Testis (tissue), 2 donors: ENCODE measurements at regions not wholly inside any gene's neighbourhood (a gene's known extent, or its start where the extent isn't known, plus 50 kb on each side); places are given as distances from the start of the nearest gene placed in this dataset.

Experiments
- DNase-seq: peaks from one replicate; pipeline ENCODE4 v3.0.0-alpha.2; 2019
- H3K27ac ChIP-seq, 2 donors: fragments of 200-600 bp; sonication (generic); one replicate each; pipeline ENCODE4 v1.5.1; 2019
- H3K27me3 ChIP-seq: fragments of 200-600 bp; sonication (generic); one replicate; pipeline ENCODE4 v1.5.1; 2019
- H3K36me3 ChIP-seq: fragments of 200-600 bp; sonication (generic); one replicate; pipeline ENCODE4 v1.5.1; 2017; ENCODE audit warnings: low read depth; ENCODE audit errors: missing control alignments
- H3K4me1 ChIP-seq: fragments of 200-600 bp; sonication (generic); one replicate; pipeline ENCODE4 v1.5.1; 2019
- H3K4me3 ChIP-seq, 2 donors: fragments of 200-600 bp; sonication (generic); one replicate each; pipeline ENCODE4 v1.5.1; 2017 to 2019
- H3K9me3 ChIP-seq: fragments of 200-600 bp; sonication (generic); one replicate; pipeline ENCODE4 v1.5.1; 2017
- POLR2A ChIP-seq: fragments of 450-650 bp; IDR thresholded peaks from one replicate; pipeline ENCODE4 v1.6.1; 2017; ENCODE audit warnings: antibody characterized with exemption, mild to moderate bottlenecking, moderate library complexity
- WGBS, 2 donors: methylation state at CpG; one replicate each; pipeline ENCODE4 v1.1.5; 2018; 5-methylcytosine and 5-hydroxymethylcytosine counted together
- intact Hi-C: fragments of 100-400 bp; cut with DNase I; formaldehyde crosslinking; loops from one replicate; pipeline ENCODE4 v1.15.1; 2023; ENCODE audit warnings: low total_unique reads
- TF ChIP-seq, protein P1 (sequence below), 3 experiments: fragments of 450-650 bp in 2 of 3; fragments of 200-600 bp in 1 of 3; sonication (generic) in 1 of 3; IDR thresholded peaks; one replicate each; pipeline ENCODE4 v1.5.1; 2016 to 2019; ENCODE audit warnings: antibody characterized with exemption in 3 of 3, mild to moderate bottlenecking in 2 of 3, moderate library complexity in 1 of 3

DNA sequence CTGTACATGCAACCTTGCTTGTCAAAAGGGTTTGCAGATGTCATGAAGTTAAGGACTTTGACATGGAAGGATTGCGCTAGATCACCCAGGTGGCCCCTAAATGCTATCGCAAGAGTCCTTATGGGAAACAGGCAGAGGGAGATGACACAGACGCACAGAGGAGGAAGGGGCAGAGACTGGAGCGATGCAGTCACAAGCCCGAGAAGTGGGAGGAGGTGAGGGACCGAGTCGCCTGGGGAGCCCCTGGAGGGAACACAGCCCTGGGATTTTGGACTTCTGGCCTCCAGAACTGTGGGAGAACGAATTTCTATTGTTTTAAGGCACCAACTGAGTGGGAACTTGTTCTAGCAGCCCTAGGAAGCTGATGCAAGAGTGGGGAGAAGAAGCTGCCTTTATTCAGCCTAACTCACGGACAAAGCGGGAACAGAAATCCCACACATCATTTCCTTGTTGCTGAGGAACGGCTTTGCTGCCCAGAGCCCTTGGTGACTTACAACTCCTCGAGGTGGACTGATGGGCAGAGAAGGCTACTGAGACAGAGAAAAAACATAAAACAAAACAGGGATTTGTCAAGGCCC lies 434.0 kb downstream of the PREX1 start:
- no peak overlapping the region for H3K4me3 ChIP-seq
- no peak for DNase-seq
- TF ChIP-seq POLR2A, result no peak
- TF ChIP-seq, protein P1, sequence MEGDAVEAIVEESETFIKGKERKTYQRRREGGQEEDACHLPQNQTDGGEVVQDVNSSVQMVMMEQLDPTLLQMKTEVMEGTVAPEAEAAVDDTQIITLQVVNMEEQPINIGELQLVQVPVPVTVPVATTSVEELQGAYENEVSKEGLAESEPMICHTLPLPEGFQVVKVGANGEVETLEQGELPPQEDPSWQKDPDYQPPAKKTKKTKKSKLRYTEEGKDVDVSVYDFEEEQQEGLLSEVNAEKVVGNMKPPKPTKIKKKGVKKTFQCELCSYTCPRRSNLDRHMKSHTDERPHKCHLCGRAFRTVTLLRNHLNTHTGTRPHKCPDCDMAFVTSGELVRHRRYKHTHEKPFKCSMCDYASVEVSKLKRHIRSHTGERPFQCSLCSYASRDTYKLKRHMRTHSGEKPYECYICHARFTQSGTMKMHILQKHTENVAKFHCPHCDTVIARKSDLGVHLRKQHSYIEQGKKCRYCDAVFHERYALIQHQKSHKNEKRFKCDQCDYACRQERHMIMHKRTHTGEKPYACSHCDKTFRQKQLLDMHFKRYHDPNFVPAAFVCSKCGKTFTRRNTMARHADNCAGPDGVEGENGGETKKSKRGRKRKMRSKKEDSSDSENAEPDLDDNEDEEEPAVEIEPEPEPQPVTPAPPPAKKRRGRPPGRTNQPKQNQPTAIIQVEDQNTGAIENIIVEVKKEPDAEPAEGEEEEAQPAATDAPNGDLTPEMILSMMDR (IDR thresholded peaks at IDR 0.05), result no peak
- H3K27ac ChIP-seq, result no peak overlapping the region
- intact Hi-C loops, result no loop called here
- H3K9me3 ChIP-seq, result no peaks in the 10 kb centered on the region
- no peaks in the 10 kb centered on the region for H3K27me3 ChIP-seq
- 93 to 94% methylated on average over 12 of the region's 12 CpGs for WGBS, 2 donors
- no peaks in the 10 kb centered on the region for H3K36me3 ChIP-seq
- H3K4me1 ChIP-seq, result peaks cover 7% of the 10 kb centered on the region

DNA sequence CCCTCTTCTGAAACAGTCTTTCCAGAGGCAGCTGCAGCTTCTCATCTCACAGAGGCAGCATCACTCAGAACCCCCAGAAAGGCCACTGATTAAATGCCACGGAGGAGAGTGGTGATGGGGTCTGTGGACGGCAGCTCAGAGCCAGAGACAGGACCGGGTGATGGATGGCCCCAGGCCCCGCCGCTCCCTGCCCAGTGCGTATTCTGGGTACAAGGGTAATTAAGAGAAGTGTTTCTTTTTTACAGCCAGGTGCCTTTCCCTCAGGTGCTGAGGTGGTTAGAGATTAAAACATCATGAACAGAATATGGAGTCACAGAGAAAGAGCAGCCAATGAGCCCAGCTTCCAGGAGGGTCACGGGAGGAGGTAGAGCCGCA lies 434.5 kb downstream of the PREX1 start:
- peaks cover 7% of the 10 kb centered on the region for H3K4me1 ChIP-seq
- DNase-seq, result no peak
- no peak for TF ChIP-seq POLR2A
- TF ChIP-seq, protein P1 (IDR thresholded peaks at IDR 0.05), result no peak
- no peak overlapping the region for H3K27ac ChIP-seq
- WGBS, 2 donors, result 97% methylated on average over 8 of the region's 8 CpGs
- no peaks in the 10 kb centered on the region for H3K36me3 ChIP-seq
- intact Hi-C loops, result no loop called here
- no peaks in the 10 kb centered on the region for H3K27me3 ChIP-seq
- no peaks in the 10 kb centered on the region for H3K9me3 ChIP-seq
- H3K4me3 ChIP-seq, result no peak overlapping the region

DNA sequence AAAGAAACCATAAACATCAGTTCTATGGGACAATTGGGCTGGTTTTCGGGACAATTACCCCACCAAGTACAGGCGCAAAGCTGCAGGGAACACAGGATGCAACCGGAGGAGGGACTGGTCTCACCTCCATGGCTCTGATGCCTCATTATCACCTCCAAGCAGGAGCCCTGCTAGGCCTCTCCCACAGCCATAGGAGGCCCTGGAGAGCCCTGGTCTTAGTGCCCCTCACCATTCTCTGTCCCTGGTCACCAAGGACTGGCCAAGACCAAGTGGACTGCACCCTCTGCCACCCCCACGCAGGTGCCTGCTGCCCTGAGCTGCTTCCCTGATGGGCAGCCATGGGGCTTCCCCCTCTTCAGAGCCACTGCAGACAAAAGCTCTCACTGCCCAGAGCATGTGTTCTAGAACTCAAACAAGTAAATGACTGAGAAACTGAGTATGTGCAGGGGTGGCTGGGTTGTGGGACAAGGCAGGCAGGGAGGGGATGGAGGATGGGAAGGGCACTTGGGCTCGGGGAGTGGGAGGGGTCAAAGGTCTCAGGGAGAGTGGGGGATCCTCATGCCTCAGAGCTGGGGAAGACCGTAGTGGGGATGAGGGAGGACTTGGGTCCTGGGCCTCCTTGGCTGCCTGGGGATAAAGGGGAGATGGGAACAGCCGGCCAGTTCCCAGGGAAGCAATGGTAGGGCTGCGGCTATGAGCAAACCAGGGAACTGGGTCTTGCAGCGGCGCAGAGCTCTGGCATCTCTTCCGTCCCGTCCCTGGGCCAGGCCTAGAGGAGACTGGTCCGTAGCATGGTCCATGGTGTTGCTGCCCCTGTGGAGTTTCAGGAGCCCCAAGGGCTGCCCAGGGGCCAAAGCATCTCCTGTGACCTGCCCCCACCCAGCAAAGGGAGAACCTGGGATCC lies 435.1 kb downstream of the PREX1 start:
- H3K27ac ChIP-seq, result no peak overlapping the region
- 91 to 92% methylated on average over 9 to 13 of the region's 13 CpGs for WGBS, 2 donors

DNA sequence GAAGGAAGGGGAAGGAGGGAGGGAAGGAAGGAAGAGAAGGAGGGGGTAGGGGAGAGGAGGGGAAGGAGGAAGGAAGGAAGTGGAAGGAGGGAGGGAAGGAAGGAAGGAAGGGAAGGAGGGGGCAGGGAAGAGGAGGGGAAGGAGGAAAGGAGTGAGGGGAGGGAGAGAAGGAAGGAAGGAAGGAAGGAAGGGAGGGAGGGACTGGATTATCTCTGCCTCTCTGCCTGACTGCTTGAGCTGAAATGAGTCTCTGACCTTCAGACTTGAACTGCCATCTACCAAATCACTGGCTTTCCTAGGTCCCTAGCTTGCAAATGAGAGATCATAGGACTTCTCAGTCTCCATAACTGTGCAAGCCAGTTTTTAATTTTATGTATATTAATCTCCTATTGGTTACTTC lies 436.8 kb downstream of the PREX1 start:
- no peak overlapping the region for H3K4me3 ChIP-seq
- H3K36me3 ChIP-seq, result no peaks in the 10 kb centered on the region
- TF ChIP-seq, protein P1 (IDR thresholded peaks at IDR 0.05), result no peak
- TF ChIP-seq POLR2A, result no peak
- H3K27me3 ChIP-seq, result no peaks in the 10 kb centered on the region
- no peak overlapping the region for H3K27ac ChIP-seq
- intact Hi-C loops, result no loop called here
- H3K4me1 ChIP-seq, result no peaks in the 10 kb centered on the region
- no peak for DNase-seq
- no peaks in the 10 kb centered on the region for H3K9me3 ChIP-seq

More for the DNA sequence above, 435.1 kb downstream of the PREX1 start:
- intact Hi-C loops, result no loop called here
- no peaks in the 10 kb centered on the region for H3K27me3 ChIP-seq
- DNase-seq, result no peak
- no peaks in the 10 kb centered on the region for H3K9me3 ChIP-seq
- no peak for TF ChIP-seq POLR2A
- TF ChIP-seq, protein P1 (IDR thresholded peaks at IDR 0.05), result no peak
- peaks cover 7% of the 10 kb centered on the region for H3K4me1 ChIP-seq
- no peaks in the 10 kb centered on the region for H3K36me3 ChIP-seq
- H3K4me3 ChIP-seq, result no peak overlapping the region

DNA sequence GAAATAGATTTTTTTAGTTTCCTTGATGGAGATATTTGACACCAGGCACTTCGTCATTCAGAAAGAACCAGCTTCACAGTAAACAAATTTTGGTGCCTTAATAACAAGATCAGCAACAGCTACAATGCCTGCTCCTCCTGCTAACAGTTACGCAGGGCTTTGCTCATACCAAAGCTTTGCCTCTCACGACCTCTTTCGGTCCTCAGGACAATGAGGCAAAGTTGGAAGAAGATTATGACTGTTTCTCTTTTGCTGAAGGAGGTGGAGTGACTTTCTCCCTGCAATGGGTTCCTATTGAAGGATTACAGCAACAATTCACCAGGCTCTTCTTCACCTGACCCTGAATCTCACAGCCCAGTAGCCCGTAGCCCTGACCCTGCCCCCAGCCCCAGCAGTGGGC lies 440.1 kb downstream of the PREX1 start:
- no peak for TF ChIP-seq POLR2A
- TF ChIP-seq, protein P1 (IDR thresholded peaks at IDR 0.05), result no peak
- H3K4me1 ChIP-seq, result no peaks in the 10 kb centered on the region
- H3K4me3 ChIP-seq, result no peak overlapping the region
- DNase-seq, result no peak
- H3K9me3 ChIP-seq, result no peaks in the 10 kb centered on the region
- 76 to 77% methylated on average over 5 of the region's 5 CpGs for WGBS, 2 donors
- intact Hi-C loops, result no loop called here
- H3K27me3 ChIP-seq, result no peaks in the 10 kb centered on the region
- no peak overlapping the region for H3K27ac ChIP-seq
- no peaks in the 10 kb centered on the region for H3K36me3 ChIP-seq
